CD14-positive monocyte (primary cell): ENCODE measurements at regions not wholly inside any gene's neighbourhood (a gene's known extent, or its start where the extent isn't known, plus 50 kb on each side); places are given as distances from the start of the nearest gene placed in this dataset.

Experiments used
- DNase-seq, 3 donors: peaks; one replicate each; pipeline ENCODE4 v3.0.0-alpha.2; 2011 to 2022
- H2AFZ ChIP-seq: 2 replicates; pipeline ENCODE4 v1.6.0; 2012; ENCODE audit warnings: mild to moderate bottlenecking, low read depth, low read length, inconsistent platforms; ENCODE audit not compliant: insufficient read depth, poor library complexity, severe bottlenecking
- H3K27ac ChIP-seq, 2 donors: 1 replicate in 1 of 2; 2 replicates in 1 of 2; pipeline ENCODE4 v1.5.1; 2012 to 2013; ENCODE audit warnings: low read length in 2 of 2, control low read depth in 1 of 2, inconsistent platforms in 1 of 2, low read depth in 1 of 2, mild to moderate bottlenecking in 1 of 2
- H3K27me3 ChIP-seq, 2 donors: one replicate each; pipeline versions ENCODE4 v1.6.0 to v1.6.1; 2011 to 2013; ENCODE audit warnings: low read length in 2 of 2; ENCODE audit not compliant: control insufficient read depth in 2 of 2, insufficient read depth in 2 of 2
- H3K36me3 ChIP-seq, 2 donors: replicated peaks in 1 of 2; 1 replicate in 1 of 2; 2 replicates in 1 of 2; pipeline versions ENCODE4 v1.5.1 to v1.6.1; 2012 to 2013; ENCODE audit warnings: low read length in 2 of 2, control low read depth in 1 of 2, inconsistent platforms in 1 of 2, mild to moderate bottlenecking in 1 of 2; ENCODE audit not compliant: insufficient read depth in 2 of 2, control insufficient read depth in 1 of 2
- H3K4me1 ChIP-seq, 2 donors: 1 replicate in 1 of 2; 2 replicates in 1 of 2; pipeline versions ENCODE4 v1.5.1 to v1.6.1; 2012 to 2013; ENCODE audit warnings: low read length in 2 of 2, control low read depth in 1 of 2, inconsistent platforms in 1 of 2, mild to moderate bottlenecking in 1 of 2, moderate library complexity in 1 of 2; ENCODE audit not compliant: insufficient read depth in 2 of 2, control insufficient read depth in 1 of 2
- H3K4me2 ChIP-seq: replicated peaks from 2 replicates; pipeline ENCODE3; 2012; ENCODE audit warnings: low read length, moderate library complexity, mild to moderate bottlenecking; ENCODE audit not compliant: poor library complexity, severe bottlenecking; ENCODE audit errors: extremely low read depth
- H3K4me3 ChIP-seq, 3 experiments: fragments of 200-600 bp in 1 of 3; sonication (generic) in 1 of 3; replicated peaks in 1 of 3; 1 replicate in 2 of 3; 2 replicates in 1 of 3; pipeline ENCODE4 v1.5.1; 2011 to 2013; ENCODE audit warnings: low read length in 3 of 3, mild to moderate bottlenecking in 3 of 3, control low read depth in 2 of 3, low read depth in 2 of 3, inconsistent platforms in 1 of 3, moderate library complexity in 1 of 3
- H3K79me2 ChIP-seq: 2 replicates; pipeline ENCODE4 v1.6.0; 2012; ENCODE audit warnings: mild to moderate bottlenecking, control low read depth, inconsistent platforms, low read length, moderate library complexity; ENCODE audit not compliant: insufficient read depth
- H3K9ac ChIP-seq: 2 replicates; pipeline ENCODE4 v1.6.0; 2017; ENCODE audit warnings: low read length, mild to moderate bottlenecking; ENCODE audit not compliant: insufficient read depth, poor library complexity, severe bottlenecking
- H3K9me3 ChIP-seq, 2 donors: replicated peaks in 1 of 2; 1 replicate in 1 of 2; 2 replicates in 1 of 2; pipeline versions ENCODE4 v1.5.1 to v1.6.1; 2012 to 2013; ENCODE audit warnings: low read length in 2 of 2, control low read depth in 1 of 2; ENCODE audit not compliant: control insufficient read depth in 1 of 2, insufficient read depth in 1 of 2
- H4K20me1 ChIP-seq: 2 replicates; pipeline ENCODE4 v1.6.0; 2012; ENCODE audit warnings: mild to moderate bottlenecking, low read length, control low read depth, moderate library complexity; ENCODE audit not compliant: insufficient read depth
- H3K27ac Mint-ChIP-seq, 7 donors: one replicate each; pipeline ENCODE4 v1.8.0; 2020; ENCODE audit warnings: mild to moderate bottlenecking in 7 of 7, mixed read lengths in 7 of 7, moderate library complexity in 6 of 7, inconsistent platforms in 2 of 7
- H3K27me3 Mint-ChIP-seq, 3 donors: one replicate each; pipeline ENCODE4 v1.8.0; 2021 to 2022; ENCODE audit warnings: low read depth in 3 of 3, mild to moderate bottlenecking in 3 of 3, mixed read lengths in 3 of 3, moderate library complexity in 3 of 3, inconsistent platforms in 1 of 3
- H3K36me3 Mint-ChIP-seq, 2 donors: one replicate each; pipeline ENCODE4 v1.8.0; 2020; ENCODE audit warnings: mixed read lengths in 2 of 2, inconsistent platforms in 1 of 2, mild to moderate bottlenecking in 1 of 2
- H3K4me1 Mint-ChIP-seq: one replicate; pipeline ENCODE4 v1.8.0; 2020; ENCODE audit warnings: mild to moderate bottlenecking, mixed read lengths
- H3K4me3 Mint-ChIP-seq, 2 donors: one replicate each; pipeline ENCODE4 v1.8.0; 2020; ENCODE audit warnings: mild to moderate bottlenecking in 2 of 2, mixed read lengths in 2 of 2, moderate library complexity in 1 of 2
- H3K9me3 Mint-ChIP-seq, 7 donors: one replicate each; pipeline ENCODE4 v1.8.0; 2020 to 2022; ENCODE audit warnings: mixed read lengths in 7 of 7, mild to moderate bottlenecking in 6 of 7, moderate library complexity in 6 of 7, inconsistent platforms in 2 of 7
- WGBS: methylation state at CpG from one replicate; pipeline ENCODE4 v1.1.5; 2013; ENCODE audit warnings: missing lambda C conversion rate; ENCODE audit not compliant: insufficient coverage; 5-methylcytosine and 5-hydroxymethylcytosine counted together
- intact Hi-C, 2 donors: fragments of 100-400 bp; cut with micrococcal nuclease; formaldehyde crosslinking; loops; one replicate each; pipeline versions ENCODE4 v1.15.0 to v1.15.1; 2023
- TF ChIP-seq, protein P1 (sequence below): fragments of 200-600 bp; IDR thresholded peaks from one replicate; pipeline ENCODE4 v1.8.0; 2022; ENCODE audit warnings: antibody characterized with exemption, mild to moderate bottlenecking

GRCh38 chr21:24705201-24705600, 902.1 kb downstream of the MRPL39 start:
- no peak overlapping the region for H3K4me3 Mint-ChIP-seq
- H3K27ac Mint-ChIP-seq: no peak overlapping the region
- 64% methylated on average over 1 of the region's 2 CpGs for WGBS

GRCh38 chr21:24693779-24694178, 913.5 kb downstream of the MRPL39 start:
- WGBS: no CpG with 5 or more reads among the region's 2 CpGs
- Mint-ChIP-seq H3K27me3 (peaks cover 0 to 1% (median 0%) of the 10 kb centered on the region in 3 donors), H3K9me3 (peaks cover 0 to 10% (median 2%) of the 10 kb centered on the region in 7 donors), H3K4me1 (no peaks in the 10 kb centered on the region), H3K4me3 (no peak overlapping the region), H3K27ac (no peak overlapping the region), H3K36me3 (no peaks in the 10 kb centered on the region)
- TF ChIP-seq, protein P1, sequence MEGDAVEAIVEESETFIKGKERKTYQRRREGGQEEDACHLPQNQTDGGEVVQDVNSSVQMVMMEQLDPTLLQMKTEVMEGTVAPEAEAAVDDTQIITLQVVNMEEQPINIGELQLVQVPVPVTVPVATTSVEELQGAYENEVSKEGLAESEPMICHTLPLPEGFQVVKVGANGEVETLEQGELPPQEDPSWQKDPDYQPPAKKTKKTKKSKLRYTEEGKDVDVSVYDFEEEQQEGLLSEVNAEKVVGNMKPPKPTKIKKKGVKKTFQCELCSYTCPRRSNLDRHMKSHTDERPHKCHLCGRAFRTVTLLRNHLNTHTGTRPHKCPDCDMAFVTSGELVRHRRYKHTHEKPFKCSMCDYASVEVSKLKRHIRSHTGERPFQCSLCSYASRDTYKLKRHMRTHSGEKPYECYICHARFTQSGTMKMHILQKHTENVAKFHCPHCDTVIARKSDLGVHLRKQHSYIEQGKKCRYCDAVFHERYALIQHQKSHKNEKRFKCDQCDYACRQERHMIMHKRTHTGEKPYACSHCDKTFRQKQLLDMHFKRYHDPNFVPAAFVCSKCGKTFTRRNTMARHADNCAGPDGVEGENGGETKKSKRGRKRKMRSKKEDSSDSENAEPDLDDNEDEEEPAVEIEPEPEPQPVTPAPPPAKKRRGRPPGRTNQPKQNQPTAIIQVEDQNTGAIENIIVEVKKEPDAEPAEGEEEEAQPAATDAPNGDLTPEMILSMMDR: no peak
- Histone ChIP-seq H3K4me3 (no peak overlapping the region), H3K9ac (no peak overlapping the region), H3K27ac (no peak overlapping the region), H3K79me2 (no peaks in the 10 kb centered on the region), H3K4me2 (no peak overlapping the region), H4K20me1 (no peaks in the 10 kb centered on the region), H3K27me3 (no peaks in the 10 kb centered on the region), H3K4me1 (no peaks in the 10 kb centered on the region), H2AFZ (no peak overlapping the region), H3K9me3 (no peaks in the 10 kb centered on the region), H3K36me3 (no peaks in the 10 kb centered on the region)
- no peak for DNase-seq
- intact Hi-C loops: no loop called here

More at GRCh38 chr21:24705201-24705600, 902.1 kb downstream of the MRPL39 start:
- intact Hi-C loops: no loop called here
- Histone ChIP-seq H4K20me1 (no peaks in the 10 kb centered on the region), H3K27ac (no peak overlapping the region), H3K4me1 (no peaks in the 10 kb centered on the region), H3K27me3 (no peaks in the 10 kb centered on the region), H3K4me3 (no peak overlapping the region), H3K9ac (no peak overlapping the region), H2AFZ (no peak overlapping the region), H3K79me2 (no peaks in the 10 kb centered on the region), H3K36me3 (no peaks in the 10 kb centered on the region), H3K9me3 (no peaks in the 10 kb centered on the region), H3K4me2 (no peak overlapping the region)
- H3K4me1 Mint-ChIP-seq: no peaks in the 10 kb centered on the region
- peaks cover 0 to 6% (median 0%) of the 10 kb centered on the region in 7 donors for H3K9me3 Mint-ChIP-seq
- TF ChIP-seq, protein P1: no peak
- DNase-seq: no peak
- H3K36me3 Mint-ChIP-seq: no peaks in the 10 kb centered on the region
- H3K27me3 Mint-ChIP-seq: peaks cover 0 to 2% (median 0%) of the 10 kb centered on the region in 3 donors
